ENCODE measurements at regions not wholly inside any gene's neighbourhood (a gene's known extent, or its start where the extent isn't known, plus 50 kb on each side); places are given as distances from the start of the nearest gene placed in this dataset.

GRCh38 chr5:30390095-30390494 is 803.4 kb upstream of the CDH6 start:
- no peak for TF ChIP-seq MAX (IDR thresholded peaks at IDR 0.05; ENCODE audit: low read depth, low read length)
- TF ChIP-seq POLR2A (IDR thresholded peaks at IDR 0.05; ENCODE audit: extremely low read depth, insufficient read length), result no peak
- no peak for TF ChIP-seq CTCF (IDR thresholded peaks at IDR 0.05; ENCODE audit: low read depth, low read length)
